Upper lobe of right lung (tissue), 1 donor: ENCODE measurements at regions not wholly inside any gene's neighbourhood (a gene's known extent, or its start where the extent isn't known, plus 50 kb on each side); places are given as distances from the start of the nearest gene placed in this dataset.

Experiments
- ATAC-seq: fragments of 200-7000 bp; cut with Tn5 transposase; one replicate; pipeline ENCODE4 v1.9.1; 2020; ENCODE audit warnings: mild to moderate bottlenecking, moderate library complexity
- DNase-seq: peaks from one replicate; pipeline ENCODE4 v3.0.0-alpha.2; 2020
- H3K27ac ChIP-seq: fragments of 200-600 bp; one replicate; pipeline ENCODE4 v1.8.0; 2022
- H3K27me3 ChIP-seq: fragments of 200-600 bp; one replicate; pipeline ENCODE4 v1.8.0; 2022; ENCODE audit warnings: mild to moderate bottlenecking
- H3K36me3 ChIP-seq: fragments of 200-600 bp; one replicate; pipeline ENCODE4 v1.8.0; 2022
- H3K4me1 ChIP-seq: fragments of 200-600 bp; one replicate; pipeline ENCODE4 v1.8.0; 2022
- H3K4me3 ChIP-seq: fragments of 200-600 bp; one replicate; pipeline ENCODE4 v1.8.0; 2022; ENCODE audit warnings: mild to moderate bottlenecking
- H3K9me3 ChIP-seq: fragments of 200-600 bp; one replicate; pipeline ENCODE4 v1.8.0; 2022
- intact Hi-C: fragments of 100-400 bp; cut with DNase I; formaldehyde crosslinking; loops from one replicate; pipeline ENCODE4 v1.11.0; 2022
- TF ChIP-seq, protein P1 (sequence below): fragments of 200-600 bp; IDR thresholded peaks from one replicate; pipeline ENCODE4 v1.8.0; 2022; ENCODE audit warnings: antibody characterized with exemption
- donor health status: DM: no; HTN: yes; CAD: no; lungs with severe emphysema.

DNA sequence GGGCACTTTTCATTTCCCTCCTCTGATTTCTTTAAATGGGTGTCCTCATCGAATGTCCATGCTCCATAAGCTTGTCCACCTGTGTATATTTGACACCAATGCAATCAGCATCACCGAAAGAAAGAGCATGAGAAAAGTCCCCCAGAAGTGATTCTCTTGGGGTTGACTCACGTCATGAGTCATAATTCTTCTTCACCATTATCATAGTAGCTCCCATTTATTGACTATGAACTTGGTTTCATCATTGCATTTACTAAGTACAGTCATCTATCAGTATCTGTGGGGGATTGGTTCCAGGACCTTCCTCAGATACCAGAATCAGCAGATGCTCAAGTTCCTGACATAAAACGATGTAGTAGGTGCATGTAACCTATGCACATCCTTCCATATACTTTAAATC lies 372.5 kb upstream of the CFAP20DC start:
- no peak for ATAC-seq
- no peaks in the 10 kb centered on the region for H3K4me1 ChIP-seq
- intact Hi-C loops = no loop called here

DNA sequence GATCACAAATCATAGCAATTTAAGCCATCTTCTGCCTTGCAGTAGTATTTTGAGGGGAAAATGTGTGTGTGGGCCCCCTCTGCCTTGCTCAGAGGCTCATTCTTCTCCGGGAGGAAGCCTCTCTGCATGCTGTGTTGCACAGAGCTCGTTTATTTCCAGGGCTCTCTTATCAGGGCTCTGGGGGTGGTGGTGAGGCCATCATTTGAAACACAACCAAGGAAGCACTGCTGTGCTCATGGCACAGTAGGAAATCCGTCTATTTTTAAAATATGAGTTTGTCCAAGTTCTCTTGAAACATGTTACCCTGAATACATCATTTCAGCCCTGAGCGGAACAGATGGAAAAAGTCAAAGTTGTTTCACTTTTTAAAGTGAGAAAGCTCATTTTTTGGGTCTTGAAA lies 369.0 kb upstream of the CFAP20DC start:
- H3K4me3 ChIP-seq = no peak overlapping the region
- no peaks in the 10 kb centered on the region for H3K36me3 ChIP-seq
- DNase-seq (no peak), ATAC-seq (no peak)
- TF ChIP-seq, protein P1, sequence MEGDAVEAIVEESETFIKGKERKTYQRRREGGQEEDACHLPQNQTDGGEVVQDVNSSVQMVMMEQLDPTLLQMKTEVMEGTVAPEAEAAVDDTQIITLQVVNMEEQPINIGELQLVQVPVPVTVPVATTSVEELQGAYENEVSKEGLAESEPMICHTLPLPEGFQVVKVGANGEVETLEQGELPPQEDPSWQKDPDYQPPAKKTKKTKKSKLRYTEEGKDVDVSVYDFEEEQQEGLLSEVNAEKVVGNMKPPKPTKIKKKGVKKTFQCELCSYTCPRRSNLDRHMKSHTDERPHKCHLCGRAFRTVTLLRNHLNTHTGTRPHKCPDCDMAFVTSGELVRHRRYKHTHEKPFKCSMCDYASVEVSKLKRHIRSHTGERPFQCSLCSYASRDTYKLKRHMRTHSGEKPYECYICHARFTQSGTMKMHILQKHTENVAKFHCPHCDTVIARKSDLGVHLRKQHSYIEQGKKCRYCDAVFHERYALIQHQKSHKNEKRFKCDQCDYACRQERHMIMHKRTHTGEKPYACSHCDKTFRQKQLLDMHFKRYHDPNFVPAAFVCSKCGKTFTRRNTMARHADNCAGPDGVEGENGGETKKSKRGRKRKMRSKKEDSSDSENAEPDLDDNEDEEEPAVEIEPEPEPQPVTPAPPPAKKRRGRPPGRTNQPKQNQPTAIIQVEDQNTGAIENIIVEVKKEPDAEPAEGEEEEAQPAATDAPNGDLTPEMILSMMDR = no peak
- no peaks in the 10 kb centered on the region for H3K4me1 ChIP-seq
- no peaks in the 10 kb centered on the region for H3K9me3 ChIP-seq
- intact Hi-C loops = no loop called here
- no peak overlapping the region for H3K27ac ChIP-seq
- no peaks in the 10 kb centered on the region for H3K27me3 ChIP-seq

More for the DNA sequence above, 372.5 kb upstream of the CFAP20DC start:
- TF ChIP-seq, protein P1 = no peak
- Histone ChIP-seq H3K9me3 (no peaks in the 10 kb centered on the region), H3K27me3 (no peaks in the 10 kb centered on the region), H3K27ac (no peak overlapping the region), H3K36me3 (no peaks in the 10 kb centered on the region), H3K4me3 (no peak overlapping the region)
- DNase-seq = no peak

DNA sequence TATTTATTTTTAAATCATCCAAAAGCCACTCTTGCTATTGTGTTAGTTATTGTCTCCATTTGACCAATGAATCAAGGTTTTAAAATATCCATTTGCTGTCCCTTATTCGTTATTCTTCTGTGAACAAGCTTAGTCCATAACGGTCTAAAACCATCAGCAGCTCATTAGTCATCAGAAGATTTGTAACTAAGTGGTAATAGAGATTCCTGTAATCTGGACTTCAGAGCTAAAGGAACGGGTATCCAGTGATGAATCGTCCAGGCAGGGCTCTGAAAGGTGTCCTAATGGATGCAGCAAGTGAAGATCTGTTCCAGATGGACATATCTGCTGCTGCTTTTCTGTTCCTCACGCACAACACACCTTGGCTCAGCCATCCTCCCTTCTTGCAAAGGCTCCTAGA lies 362.7 kb upstream of the CFAP20DC start:
- Histone ChIP-seq H3K27me3 (no peaks in the 10 kb centered on the region), H3K27ac (no peak overlapping the region), H3K36me3 (no peaks in the 10 kb centered on the region), H3K9me3 (no peaks in the 10 kb centered on the region), H3K4me1 (no peaks in the 10 kb centered on the region), H3K4me3 (no peak overlapping the region)
- no peak for DNase-seq
- TF ChIP-seq, protein P1 = no peak
- intact Hi-C loops = no loop called here
- no peak for ATAC-seq

DNA sequence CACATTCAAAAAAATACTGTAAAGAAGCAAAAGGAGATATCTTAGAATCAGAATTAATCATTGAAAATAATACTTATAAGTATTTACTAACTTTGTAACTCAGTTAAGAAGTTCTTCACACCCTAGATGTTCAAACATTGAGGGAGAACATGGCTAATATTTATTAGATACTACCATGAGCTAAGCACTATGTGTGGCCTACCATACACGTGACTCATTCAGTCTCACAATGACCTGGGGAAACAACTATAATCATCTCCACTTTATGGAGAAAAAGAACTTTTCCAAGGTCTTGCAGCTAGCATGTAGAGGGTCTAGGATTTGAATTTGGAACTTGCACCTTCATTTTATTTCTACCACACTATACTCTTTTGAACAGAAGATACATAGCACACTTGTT lies 361.9 kb upstream of the CFAP20DC start:
- ATAC-seq = no peak
- intact Hi-C loops = no loop called here

DNA sequence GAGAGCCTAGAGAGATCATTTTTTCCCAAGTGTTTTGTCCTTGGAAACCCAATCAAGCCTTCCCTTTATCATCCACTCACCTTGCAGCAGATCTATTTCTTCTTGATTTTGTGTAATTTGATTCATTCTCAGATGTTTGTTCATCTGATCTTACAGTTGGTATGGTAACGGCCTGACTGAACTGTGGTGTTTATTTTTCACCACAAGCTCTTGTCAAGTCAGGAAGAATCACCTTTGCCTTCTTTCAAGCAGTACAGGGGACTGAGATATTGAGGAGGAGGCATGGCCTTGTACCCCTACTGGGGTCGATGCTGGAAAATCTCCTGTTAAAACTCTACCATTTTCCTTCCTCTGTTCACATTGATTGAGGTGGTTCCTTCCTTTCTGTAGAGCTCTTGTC lies 361.4 kb upstream of the CFAP20DC start:
- H3K9me3 ChIP-seq = no peaks in the 10 kb centered on the region
- intact Hi-C loops = no loop called here
- no peak overlapping the region for H3K27ac ChIP-seq
- H3K27me3 ChIP-seq = no peaks in the 10 kb centered on the region
- TF ChIP-seq, protein P1 = no peak
- no peaks in the 10 kb centered on the region for H3K36me3 ChIP-seq
- no peak for DNase-seq
- ATAC-seq = no peak
- H3K4me1 ChIP-seq = no peaks in the 10 kb centered on the region
- no peak overlapping the region for H3K4me3 ChIP-seq

More for the DNA sequence above, 361.9 kb upstream of the CFAP20DC start:
- Histone ChIP-seq H3K9me3 (no peaks in the 10 kb centered on the region), H3K27ac (no peak overlapping the region), H3K4me3 (no peak overlapping the region), H3K4me1 (no peaks in the 10 kb centered on the region), H3K27me3 (no peaks in the 10 kb centered on the region), H3K36me3 (no peaks in the 10 kb centered on the region)
- TF ChIP-seq, protein P1 = no peak
- no peak for DNase-seq

DNA sequence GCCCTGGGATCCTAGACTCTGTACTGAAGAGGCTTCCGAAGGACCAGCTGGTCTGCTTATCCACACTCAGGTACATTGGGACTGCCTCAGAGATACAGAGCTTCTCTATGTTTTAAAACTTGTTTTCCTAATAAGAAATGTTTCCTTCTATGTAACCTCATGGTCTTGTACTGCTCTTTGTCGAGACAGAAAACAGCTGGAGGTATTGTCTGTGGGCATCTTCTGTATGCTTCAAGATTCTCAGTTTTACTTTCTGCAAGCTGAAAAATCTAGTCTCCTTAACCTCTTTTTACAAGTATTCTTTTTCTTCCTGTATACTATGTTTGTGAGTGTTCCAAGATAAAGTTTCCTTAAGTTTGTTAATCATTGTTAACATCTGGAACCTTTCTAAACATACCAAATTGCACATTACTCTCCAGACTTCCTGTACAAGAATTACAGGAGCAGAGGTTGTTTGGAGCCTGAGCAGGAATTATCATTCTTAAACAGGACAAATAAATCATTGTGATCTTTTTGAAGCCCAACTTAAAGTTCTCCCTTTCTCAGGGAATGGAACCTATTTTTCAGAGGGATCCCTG lies 358.3 kb upstream of the CFAP20DC start:
- no peaks in the 10 kb centered on the region for H3K27me3 ChIP-seq
- DNase-seq = no peak
- TF ChIP-seq, protein P1 = no peak
- no peaks in the 10 kb centered on the region for H3K4me1 ChIP-seq
- no peaks in the 10 kb centered on the region for H3K36me3 ChIP-seq
- no peak for ATAC-seq
- H3K27ac ChIP-seq = no peak overlapping the region
- H3K4me3 ChIP-seq = no peak overlapping the region
- intact Hi-C loops = no loop called here
- H3K9me3 ChIP-seq = no peaks in the 10 kb centered on the region
